ENCODE measurements at regions not wholly inside any gene's neighbourhood (a gene's known extent, or its start where the extent isn't known, plus 50 kb on each side); places are given as distances from the start of the nearest gene placed in this dataset.

GRCh38 chr1:200336901-200337391 is 72.9 kb downstream of the ZNF281 start:
- Histone ChIP-seq H3K9me3 (no peaks in the 10 kb centered on the region), H3K27ac (no peak overlapping the region), H3K4me3 (no peak overlapping the region), H3K36me3 (no peaks in the 10 kb centered on the region), H3K27me3 (no peaks in the 10 kb centered on the region), H3K4me1 (no peaks in the 10 kb centered on the region)
- TF ChIP-seq POLR2AphosphoS5 (IDR thresholded peaks at IDR 0.05): no peak
- TF ChIP-seq, protein P1, sequence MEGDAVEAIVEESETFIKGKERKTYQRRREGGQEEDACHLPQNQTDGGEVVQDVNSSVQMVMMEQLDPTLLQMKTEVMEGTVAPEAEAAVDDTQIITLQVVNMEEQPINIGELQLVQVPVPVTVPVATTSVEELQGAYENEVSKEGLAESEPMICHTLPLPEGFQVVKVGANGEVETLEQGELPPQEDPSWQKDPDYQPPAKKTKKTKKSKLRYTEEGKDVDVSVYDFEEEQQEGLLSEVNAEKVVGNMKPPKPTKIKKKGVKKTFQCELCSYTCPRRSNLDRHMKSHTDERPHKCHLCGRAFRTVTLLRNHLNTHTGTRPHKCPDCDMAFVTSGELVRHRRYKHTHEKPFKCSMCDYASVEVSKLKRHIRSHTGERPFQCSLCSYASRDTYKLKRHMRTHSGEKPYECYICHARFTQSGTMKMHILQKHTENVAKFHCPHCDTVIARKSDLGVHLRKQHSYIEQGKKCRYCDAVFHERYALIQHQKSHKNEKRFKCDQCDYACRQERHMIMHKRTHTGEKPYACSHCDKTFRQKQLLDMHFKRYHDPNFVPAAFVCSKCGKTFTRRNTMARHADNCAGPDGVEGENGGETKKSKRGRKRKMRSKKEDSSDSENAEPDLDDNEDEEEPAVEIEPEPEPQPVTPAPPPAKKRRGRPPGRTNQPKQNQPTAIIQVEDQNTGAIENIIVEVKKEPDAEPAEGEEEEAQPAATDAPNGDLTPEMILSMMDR (IDR thresholded peaks at IDR 0.05): no peak
- TF ChIP-seq POLR2A (IDR thresholded peaks at IDR 0.05): no peak
- no peak for TF ChIP-seq EP300 (IDR thresholded peaks at IDR 0.05)
- WGBS, 2 donors (ENCODE audit: low coverage in 1 of 2): 44 to 48% methylated on average over 4 of the region's 4 CpGs
- no peak for ATAC-seq

DNA sequence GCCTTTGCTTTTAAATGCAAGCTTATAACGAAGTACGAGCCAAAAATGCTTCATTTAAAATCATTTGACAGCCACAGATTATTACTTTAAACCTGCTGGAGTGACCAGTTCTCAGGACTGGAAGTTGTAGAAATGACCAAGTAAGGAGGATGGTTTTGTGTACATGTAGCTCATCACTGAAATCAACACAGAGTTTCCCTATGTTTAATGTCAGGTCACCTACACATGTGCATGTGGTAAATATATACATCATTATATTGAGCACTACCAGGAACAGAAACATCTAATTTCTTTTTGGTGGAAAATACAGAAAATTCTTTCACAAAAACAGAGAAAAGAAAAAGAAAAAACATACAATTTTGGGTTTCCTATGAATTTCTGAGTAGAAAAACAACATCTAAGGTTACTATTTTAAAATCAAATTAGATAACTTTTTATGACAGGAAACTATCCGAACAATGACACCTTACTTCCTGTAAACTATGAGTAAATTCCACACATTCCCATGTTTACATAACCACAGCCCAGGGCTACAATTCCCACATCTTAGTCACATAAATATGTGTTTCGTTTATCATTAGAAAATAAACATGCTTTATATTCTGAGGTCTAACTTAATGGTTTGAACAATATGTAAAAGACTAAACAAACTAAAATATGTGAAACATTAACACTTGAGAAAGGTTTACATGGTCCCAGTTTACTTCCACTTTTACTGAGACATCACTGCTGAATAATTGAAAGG is 73.6 kb downstream of the ZNF281 start:
- TF ChIP-seq POLR2AphosphoS5 (IDR thresholded peaks at IDR 0.05) (no peak), EP300 (IDR thresholded peaks at IDR 0.05) (no peak), POLR2A (IDR thresholded peaks at IDR 0.05) (no peak)
- TF ChIP-seq, protein P1 (IDR thresholded peaks at IDR 0.05): no peak
- WGBS, 2 donors (ENCODE audit: low coverage in 1 of 2): 38 to 45% methylated on average over 2 to 4 of the region's 4 CpGs
- Histone ChIP-seq H3K27ac (no peak overlapping the region), H3K4me3 (no peak overlapping the region), H3K9me3 (no peaks in the 10 kb centered on the region), H3K36me3 (no peaks in the 10 kb centered on the region), H3K4me1 (no peaks in the 10 kb centered on the region), H3K27me3 (no peaks in the 10 kb centered on the region)
- no peak for ATAC-seq

GRCh38 chr1:200334661-200335256 is 75.1 kb downstream of the ZNF281 start:
- TF ChIP-seq, protein P1 (IDR thresholded peaks at IDR 0.05): no peak
- TF ChIP-seq EP300 (IDR thresholded peaks at IDR 0.05) (no peak), POLR2AphosphoS5 (IDR thresholded peaks at IDR 0.05) (no peak), POLR2A (IDR thresholded peaks at IDR 0.05) (no peak)
- ATAC-seq: no peak
- H3K4me1 ChIP-seq: no peaks in the 10 kb centered on the region
- 79 to 80% methylated on average over 2 of the region's 2 CpGs for WGBS, 2 donors (ENCODE audit: low coverage in 1 of 2)
- H3K36me3 ChIP-seq: no peaks in the 10 kb centered on the region
- no peak overlapping the region for H3K27ac ChIP-seq
- H3K27me3 ChIP-seq: no peaks in the 10 kb centered on the region
- no peaks in the 10 kb centered on the region for H3K9me3 ChIP-seq
- no peak overlapping the region for H3K4me3 ChIP-seq

DNA sequence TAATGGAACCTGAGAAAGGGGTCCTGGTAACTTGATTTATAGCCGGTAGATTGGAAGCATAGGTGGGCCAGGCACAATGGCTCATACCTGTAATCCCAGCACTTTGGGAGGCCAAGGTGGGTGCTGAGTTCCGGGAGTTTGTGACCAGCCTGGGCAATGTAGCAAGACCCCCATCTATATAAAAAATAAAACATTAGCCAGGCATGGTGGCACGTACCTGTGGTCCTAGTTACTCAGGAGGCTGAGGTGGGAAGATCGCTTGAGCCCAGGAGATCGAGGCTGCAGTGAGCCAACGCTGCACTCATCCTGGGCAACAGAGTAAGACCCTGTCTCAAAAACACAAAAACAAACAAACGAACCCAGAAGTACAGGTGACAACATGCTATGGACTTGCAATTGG is 76.5 kb downstream of the ZNF281 start:
- no peak for ATAC-seq
- no peaks in the 10 kb centered on the region for H3K4me1 ChIP-seq
- no peak overlapping the region for H3K4me3 ChIP-seq
- no peak overlapping the region for H3K27ac ChIP-seq
- 94 to 100% methylated on average over 3 to 5 of the region's 7 CpGs for WGBS, 2 donors (ENCODE audit: low coverage in 1 of 2)
- TF ChIP-seq, protein P1 (IDR thresholded peaks at IDR 0.05): no peak
- TF ChIP-seq POLR2AphosphoS5 (IDR thresholded peaks at IDR 0.05) (no peak), EP300 (IDR thresholded peaks at IDR 0.05) (no peak), POLR2A (IDR thresholded peaks at IDR 0.05) (no peak)
- no peaks in the 10 kb centered on the region for H3K9me3 ChIP-seq
- no peaks in the 10 kb centered on the region for H3K27me3 ChIP-seq
- H3K36me3 ChIP-seq: no peaks in the 10 kb centered on the region

- no peak for ATAC-seq
- Histone ChIP-seq H3K27me3 (no peaks in the 10 kb centered on the region), H3K4me1 (no peaks in the 10 kb centered on the region)
These were observed 77.1 kb downstream of the ZNF281 start for GRCh38 chr1:200332716-200333115.

More at GRCh38 chr1:200332716-200333115, 77.1 kb downstream of the ZNF281 start:
- no peak overlapping the region for H3K4me3 ChIP-seq
- H3K36me3 ChIP-seq: no peaks in the 10 kb centered on the region
- no peak overlapping the region for H3K27ac ChIP-seq
- H3K9me3 ChIP-seq: no peaks in the 10 kb centered on the region
- TF ChIP-seq, protein P1 (IDR thresholded peaks at IDR 0.05): no peak
- TF ChIP-seq POLR2A (IDR thresholded peaks at IDR 0.05): no peak
- no peak for TF ChIP-seq EP300 (IDR thresholded peaks at IDR 0.05)
- no peak for TF ChIP-seq POLR2AphosphoS5 (IDR thresholded peaks at IDR 0.05)
